HUES6 (cell line): ENCODE measurements at regions not wholly inside any gene's neighbourhood (a gene's known extent, or its start where the extent isn't known, plus 50 kb on each side); places are given as distances from the start of the nearest gene placed in this dataset.

Source experiments
- H3K27ac ChIP-seq: 2 replicates; pipeline ENCODE4 v1.7.0; 2013; ENCODE audit warnings: low read depth, mild to moderate bottlenecking, low read length, inconsistent platforms
- H3K27me3 ChIP-seq: 2 replicates; pipeline ENCODE4 v1.6.1; 2013; ENCODE audit warnings: low read length; ENCODE audit not compliant: control insufficient read depth, insufficient read depth
- H3K36me3 ChIP-seq: 2 replicates; pipeline ENCODE4 v1.6.1; 2013; ENCODE audit warnings: low read length; ENCODE audit not compliant: control insufficient read depth, insufficient read depth
- H3K4me1 ChIP-seq: 2 replicates; pipeline ENCODE4 v1.6.1; 2013; ENCODE audit warnings: low read length; ENCODE audit not compliant: control insufficient read depth, insufficient read depth
- H3K4me3 ChIP-seq: 2 replicates; pipeline ENCODE4 v1.5.1; 2013; ENCODE audit warnings: low read depth, low read length
- H3K9ac ChIP-seq: one replicate; pipeline ENCODE4 v1.6.1; 2013; ENCODE audit warnings: mild to moderate bottlenecking, low read length
- H3K9me3 ChIP-seq: 2 replicates; pipeline ENCODE4 v1.6.1; 2013; ENCODE audit warnings: low read depth, low read length; ENCODE audit not compliant: control insufficient read depth, insufficient read depth

- Histone ChIP-seq H3K27me3 (no peaks in the 10 kb centered on the region), H3K9me3 (no peaks in the 10 kb centered on the region), H3K4me3 (no peak overlapping the region), H3K27ac (no peak overlapping the region), H3K9ac (no peak overlapping the region), H3K36me3 (no peaks in the 10 kb centered on the region), H3K4me1 (no peaks in the 10 kb centered on the region)
Measured at GRCh38 chr4:11488657-11489452, 60.2 kb upstream of the HS3ST1 start.

DNA sequence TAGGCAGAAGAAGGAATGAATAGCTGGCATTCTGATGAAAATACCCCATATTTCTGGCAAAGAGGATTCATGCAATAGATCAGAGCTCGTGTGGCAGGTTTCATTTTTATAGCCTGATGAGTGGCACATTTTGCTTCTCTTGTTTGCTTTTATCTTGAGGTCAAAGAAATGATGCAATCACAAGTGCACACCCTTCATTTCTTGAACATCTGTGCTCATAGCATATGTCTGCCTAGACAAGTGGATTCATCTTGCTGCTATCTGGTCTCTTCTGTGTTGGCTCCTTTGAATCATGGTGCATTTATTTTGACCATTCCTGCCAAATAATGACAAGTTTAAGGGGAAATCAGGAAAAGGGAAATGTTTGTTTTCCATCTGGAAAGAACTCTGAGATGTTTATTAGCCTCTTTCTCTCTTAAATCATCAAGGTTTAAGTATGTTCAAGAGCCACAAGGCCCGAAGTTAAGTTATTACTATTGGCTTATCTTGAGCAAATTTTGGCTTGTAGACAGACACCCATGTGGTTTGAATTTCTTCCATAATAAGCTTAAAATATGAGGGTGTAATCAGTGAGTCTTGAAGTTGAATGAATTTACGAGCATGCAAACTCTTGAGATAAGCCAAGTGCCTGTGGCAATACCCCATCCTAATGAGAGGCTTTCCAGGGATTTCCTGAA lies 59.3 kb upstream of the HS3ST1 start:
- H3K4me1 ChIP-seq, result no peaks in the 10 kb centered on the region
- no peak overlapping the region for H3K27ac ChIP-seq
- no peaks in the 10 kb centered on the region for H3K9me3 ChIP-seq
- no peaks in the 10 kb centered on the region for H3K27me3 ChIP-seq
- H3K9ac ChIP-seq, result no peak overlapping the region
- H3K36me3 ChIP-seq, result no peaks in the 10 kb centered on the region
- no peak overlapping the region for H3K4me3 ChIP-seq

DNA sequence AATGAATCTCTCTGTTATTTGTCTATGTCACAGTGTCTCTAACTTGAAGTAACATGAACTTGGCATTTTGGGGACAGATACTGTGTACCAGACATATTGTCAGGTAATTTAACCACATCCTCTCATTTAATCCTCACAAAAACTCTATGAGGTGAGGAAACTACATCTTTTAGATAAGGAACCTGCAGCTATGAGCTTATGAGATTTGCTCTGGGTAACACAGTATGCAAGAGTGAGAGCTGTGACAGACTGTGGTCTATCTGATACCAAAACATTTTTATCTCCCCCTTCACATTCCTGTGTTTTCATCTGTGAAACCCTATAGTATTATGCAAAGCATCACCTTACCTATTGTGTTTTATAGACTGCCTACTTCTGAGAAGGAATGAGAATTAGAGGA lies 58.4 kb upstream of the HS3ST1 start:
- Histone ChIP-seq H3K9me3 (no peaks in the 10 kb centered on the region), H3K36me3 (no peaks in the 10 kb centered on the region), H3K4me3 (no peak overlapping the region), H3K4me1 (no peaks in the 10 kb centered on the region), H3K27ac (no peak overlapping the region), H3K27me3 (no peaks in the 10 kb centered on the region), H3K9ac (no peak overlapping the region)

GRCh38 chr4:11485926-11486325 lies 57.2 kb upstream of the HS3ST1 start:
- H3K36me3 ChIP-seq, result no peaks in the 10 kb centered on the region
- no peaks in the 10 kb centered on the region for H3K9me3 ChIP-seq
- H3K27ac ChIP-seq, result no peak overlapping the region
- H3K27me3 ChIP-seq, result no peaks in the 10 kb centered on the region
- no peak overlapping the region for H3K9ac ChIP-seq
- H3K4me1 ChIP-seq, result no peaks in the 10 kb centered on the region
- no peak overlapping the region for H3K4me3 ChIP-seq

DNA sequence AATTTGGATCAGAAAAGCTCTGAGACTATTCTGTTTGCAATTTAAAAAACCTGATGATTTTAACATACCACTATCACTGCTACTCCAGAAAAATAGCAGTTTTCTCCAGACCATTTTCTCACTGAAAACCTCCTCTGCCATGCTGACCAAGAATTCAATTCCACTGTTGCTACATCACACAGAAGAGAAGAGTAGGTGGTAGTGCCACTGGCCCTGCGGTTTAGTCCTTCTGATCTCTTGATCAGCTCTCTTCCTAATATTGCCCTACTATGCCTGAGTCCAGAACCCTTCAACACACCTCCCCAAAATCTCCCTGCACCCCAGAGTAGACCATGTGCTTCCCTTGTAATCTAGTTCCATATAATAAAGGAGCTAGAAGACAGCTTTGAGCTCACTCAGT lies 55.8 kb upstream of the HS3ST1 start:
- Histone ChIP-seq H3K9ac (no peak overlapping the region), H3K36me3 (no peaks in the 10 kb centered on the region), H3K27ac (no peak overlapping the region), H3K9me3 (no peaks in the 10 kb centered on the region), H3K4me1 (no peaks in the 10 kb centered on the region), H3K4me3 (no peak overlapping the region), H3K27me3 (no peaks in the 10 kb centered on the region)

- Histone ChIP-seq H3K27me3 (no peaks in the 10 kb centered on the region), H3K4me1 (no peaks in the 10 kb centered on the region), H3K27ac (no peak overlapping the region), H3K4me3 (no peak overlapping the region), H3K9me3 (no peaks in the 10 kb centered on the region), H3K9ac (no peak overlapping the region), H3K36me3 (no peaks in the 10 kb centered on the region)
Measured at GRCh38 chr4:11483046-11483445, 54.4 kb upstream of the HS3ST1 start.

GRCh38 chr4:11480683-11481082 lies 52.0 kb upstream of the HS3ST1 start:
- H3K9ac ChIP-seq, result no peak overlapping the region
- no peaks in the 10 kb centered on the region for H3K9me3 ChIP-seq
- H3K4me1 ChIP-seq, result no peaks in the 10 kb centered on the region
- no peak overlapping the region for H3K27ac ChIP-seq
- no peak overlapping the region for H3K4me3 ChIP-seq
- H3K36me3 ChIP-seq, result no peaks in the 10 kb centered on the region
- H3K27me3 ChIP-seq, result no peaks in the 10 kb centered on the region
